Esophagus squamous epithelium (tissue), 4 donors: ENCODE measurements at regions not wholly inside any gene's neighbourhood (a gene's known extent, or its start where the extent isn't known, plus 50 kb on each side); places are given as distances from the start of the nearest gene placed in this dataset.

Experiments
- CTCF ChIP-seq, 6 experiments: fragments of 450-650 bp in 4 of 6; fragments of 200-600 bp in 2 of 6; sonication (generic) in 2 of 6; IDR thresholded peaks; one replicate each; pipeline ENCODE4 v1.5.1; 2016 to 2019; ENCODE audit warnings: antibody characterized with exemption in 6 of 6, mild to moderate bottlenecking in 4 of 6, moderate library complexity in 4 of 6
- POLR2A ChIP-seq, 4 donors: fragments of 450-650 bp; IDR thresholded peaks; one replicate each; pipeline ENCODE4 v1.6.1; 2017; ENCODE audit warnings: antibody characterized with exemption in 4 of 4, mild to moderate bottlenecking in 4 of 4, moderate library complexity in 3 of 4

- TF ChIP-seq CTCF (IDR thresholded peaks at IDR 0.05), result no peak
- no peak for TF ChIP-seq POLR2A (IDR thresholded peaks at IDR 0.05)
Observed at GRCh38 chr2:200752332-200752731, 59.4 kb upstream of the BZW1 start.
